CD4-positive, alpha-beta T cell treated with Interleukin-4 for 1 hour (primary cell): ENCODE measurements at regions not wholly inside any gene's neighbourhood (a gene's known extent, or its start where the extent isn't known, plus 50 kb on each side); places are given as distances from the start of the nearest gene placed in this dataset.
"Not testable (repeated sequence)": the region's sequence is repeated elsewhere in the genome, so short reads cannot be mapped to it uniquely, and the experiment has no call there.

Experiments
- DNase-seq, 2 donors: peaks; one replicate each; pipeline ENCODE4 v3.0.0-alpha.2; 2020 to 2022

DNA sequence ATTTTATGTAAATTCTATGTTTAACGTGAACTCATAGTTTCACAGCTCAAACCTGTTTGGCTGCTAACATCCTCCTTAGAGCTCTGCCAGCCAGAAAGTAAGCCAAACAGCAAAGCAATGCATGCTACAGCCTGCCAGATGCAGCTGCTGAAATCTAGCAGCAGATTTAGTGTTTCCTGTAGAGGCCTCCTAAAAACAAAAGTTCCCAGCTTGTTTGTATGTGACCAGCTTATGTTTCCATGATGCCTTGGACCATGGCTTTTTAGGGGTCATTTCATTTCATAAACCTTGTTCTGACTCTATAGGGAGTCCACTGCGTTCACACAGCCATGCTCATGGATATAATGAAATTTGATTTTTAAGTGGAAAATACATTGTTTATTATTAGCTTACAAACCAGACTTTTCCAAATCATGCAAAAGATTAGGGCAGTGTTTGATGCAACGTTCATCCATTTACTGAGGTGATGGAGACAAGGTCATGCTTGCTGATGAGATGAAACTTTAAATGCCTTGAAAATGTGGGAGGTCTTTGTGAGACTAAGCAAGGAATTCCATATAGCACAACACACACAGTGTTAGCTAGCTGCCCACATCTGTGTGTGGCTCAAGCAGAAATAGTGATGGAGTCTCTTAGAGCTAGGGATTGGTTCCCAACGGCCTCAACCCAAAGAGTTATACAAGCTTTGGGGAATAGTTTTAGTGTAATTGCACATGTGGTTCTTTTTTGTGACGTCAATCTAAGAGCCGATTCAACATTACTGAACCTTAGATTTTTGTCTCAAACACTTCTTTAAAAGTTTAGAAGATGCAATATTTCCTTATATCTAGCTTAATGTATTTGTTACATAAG lies 157.5 kb upstream of the LRIG3 start:
- no peak for DNase-seq

DNA sequence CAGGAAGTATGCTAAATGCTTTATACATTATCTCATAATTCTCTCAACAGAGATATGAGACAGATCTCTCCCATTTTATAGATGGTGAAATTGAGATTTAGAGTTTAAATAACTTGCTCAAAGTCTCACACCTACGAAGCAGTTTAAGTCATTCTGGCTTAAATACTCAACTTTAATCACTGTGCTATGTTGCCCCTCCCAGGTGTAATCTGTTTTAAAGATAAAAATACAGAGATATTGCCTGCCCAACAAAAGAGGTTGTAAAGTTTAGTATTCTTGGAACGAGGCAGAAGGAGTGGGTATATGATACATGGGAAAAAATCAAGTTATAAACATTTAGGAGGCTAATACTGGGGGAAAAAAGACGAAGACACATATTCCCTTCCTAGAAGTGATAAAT lies 156.8 kb upstream of the LRIG3 start:
- DNase-seq = no peak

GRCh38 chr12:59076622-59077021 lies 156.3 kb upstream of the LRIG3 start:
- no peak for DNase-seq

- no peak for DNase-seq
Observed at GRCh38 chr12:59075968-59076490, 155.7 kb upstream of the LRIG3 start.

- no peak for DNase-seq
Observed at GRCh38 chr12:59075141-59075540, 154.8 kb upstream of the LRIG3 start.

DNA sequence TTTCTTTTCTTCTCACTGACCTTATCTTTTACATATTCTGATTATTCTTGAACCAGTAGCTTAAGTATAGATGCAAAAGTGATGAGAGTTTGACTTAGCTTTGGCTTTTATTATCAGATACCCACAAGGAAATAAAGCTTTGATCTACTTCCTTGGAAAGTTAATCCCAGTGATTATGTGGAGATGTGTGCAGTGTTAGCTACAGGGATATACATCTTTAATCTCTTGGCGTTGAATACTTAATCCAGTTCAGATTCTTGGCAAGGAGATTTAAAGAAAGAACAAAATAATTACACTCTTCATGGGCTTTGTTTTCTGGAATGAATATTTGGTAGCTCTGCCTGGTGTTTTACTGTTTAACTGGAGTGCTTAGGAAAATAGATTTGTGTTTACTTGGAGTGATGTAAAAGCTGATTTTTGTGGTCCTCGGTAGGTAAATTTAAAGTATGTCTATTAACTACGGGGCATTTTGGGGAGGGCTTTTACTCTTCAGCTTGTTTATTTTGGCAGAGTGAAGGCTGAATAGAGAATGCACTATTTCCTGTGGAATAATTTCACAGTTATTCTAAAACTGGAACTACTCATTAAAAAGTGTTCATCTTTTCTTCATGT lies 150.1 kb upstream of the LRIG3 start:
- DNase-seq = no peak

DNA sequence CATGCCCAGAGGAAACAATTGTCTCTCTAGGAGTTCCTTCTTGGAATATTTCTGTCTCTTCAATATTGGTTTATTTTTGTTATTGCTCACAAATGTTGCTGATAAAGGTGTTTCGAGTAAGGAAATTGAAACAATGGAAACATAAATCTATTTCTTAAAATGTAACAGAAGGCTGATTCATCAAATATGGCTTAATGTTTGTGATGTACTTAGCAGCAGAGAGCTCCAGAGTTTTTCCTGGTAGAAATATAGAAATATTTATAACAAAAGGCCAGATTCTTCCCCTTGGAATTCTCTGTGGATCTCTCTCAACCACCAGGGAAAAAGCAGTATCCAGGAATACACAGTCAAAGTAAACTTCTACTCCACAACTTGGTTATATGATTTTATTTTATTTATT lies 149.2 kb upstream of the LRIG3 start:
- no peak for DNase-seq

DNA sequence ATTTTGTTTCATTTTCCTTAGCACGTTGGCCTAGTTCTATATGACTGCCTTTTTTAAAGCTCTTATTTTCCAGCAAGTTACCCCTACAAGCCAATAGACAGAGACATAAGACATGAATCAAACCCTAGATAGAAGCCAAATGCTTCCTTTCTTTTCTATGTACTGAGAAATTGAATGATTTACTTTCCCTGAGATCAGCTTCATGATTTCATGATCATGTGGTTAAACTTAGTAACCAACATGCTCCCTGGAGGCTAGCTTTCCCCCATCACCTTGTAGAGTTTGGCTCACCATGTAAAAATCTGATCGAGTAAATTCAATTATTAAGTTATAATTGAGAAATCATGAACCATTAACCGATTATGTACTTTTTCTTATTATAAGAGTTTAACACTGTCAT lies 148.1 kb upstream of the LRIG3 start:
- no peak for DNase-seq

DNA sequence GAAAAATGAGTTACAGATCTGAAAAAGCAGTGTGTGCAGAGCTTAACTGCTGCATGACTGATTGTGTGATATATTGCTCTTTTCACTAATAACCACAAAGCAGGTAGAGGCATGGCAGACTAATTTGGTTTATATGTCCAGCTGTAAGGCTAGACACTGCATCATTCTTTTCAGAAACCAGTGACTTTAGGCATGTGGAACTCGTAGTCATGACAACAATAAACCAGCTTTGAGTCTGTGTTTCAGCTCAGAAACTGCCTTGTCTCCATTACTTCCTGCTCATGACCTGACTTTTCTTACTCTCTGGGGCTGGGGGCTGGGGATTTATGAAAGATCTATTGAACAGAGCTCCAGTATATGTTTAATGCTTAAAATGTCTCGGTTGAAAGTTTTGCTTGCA lies 146.8 kb upstream of the LRIG3 start:
- DNase-seq = no peak

DNA sequence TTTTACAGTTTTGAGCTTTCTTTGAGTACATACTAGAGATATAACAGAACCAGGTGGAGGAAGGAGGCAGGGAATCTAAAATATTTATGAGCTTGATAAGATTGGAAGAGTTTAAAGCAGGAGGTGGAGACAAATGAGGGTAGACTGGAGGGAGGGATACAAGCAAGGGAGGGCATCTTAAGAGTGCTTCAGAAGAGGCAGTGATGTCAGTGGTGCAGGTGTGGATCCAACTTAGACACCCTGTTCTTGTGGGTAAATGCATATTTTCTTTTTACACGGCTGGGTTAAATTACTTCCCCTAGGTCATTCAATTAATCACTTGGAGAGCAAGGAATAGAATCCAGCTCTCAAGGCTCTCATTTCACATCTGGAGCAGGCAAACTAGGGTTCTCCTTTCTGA lies 146.1 kb upstream of the LRIG3 start:
- DNase-seq = no peak

DNA sequence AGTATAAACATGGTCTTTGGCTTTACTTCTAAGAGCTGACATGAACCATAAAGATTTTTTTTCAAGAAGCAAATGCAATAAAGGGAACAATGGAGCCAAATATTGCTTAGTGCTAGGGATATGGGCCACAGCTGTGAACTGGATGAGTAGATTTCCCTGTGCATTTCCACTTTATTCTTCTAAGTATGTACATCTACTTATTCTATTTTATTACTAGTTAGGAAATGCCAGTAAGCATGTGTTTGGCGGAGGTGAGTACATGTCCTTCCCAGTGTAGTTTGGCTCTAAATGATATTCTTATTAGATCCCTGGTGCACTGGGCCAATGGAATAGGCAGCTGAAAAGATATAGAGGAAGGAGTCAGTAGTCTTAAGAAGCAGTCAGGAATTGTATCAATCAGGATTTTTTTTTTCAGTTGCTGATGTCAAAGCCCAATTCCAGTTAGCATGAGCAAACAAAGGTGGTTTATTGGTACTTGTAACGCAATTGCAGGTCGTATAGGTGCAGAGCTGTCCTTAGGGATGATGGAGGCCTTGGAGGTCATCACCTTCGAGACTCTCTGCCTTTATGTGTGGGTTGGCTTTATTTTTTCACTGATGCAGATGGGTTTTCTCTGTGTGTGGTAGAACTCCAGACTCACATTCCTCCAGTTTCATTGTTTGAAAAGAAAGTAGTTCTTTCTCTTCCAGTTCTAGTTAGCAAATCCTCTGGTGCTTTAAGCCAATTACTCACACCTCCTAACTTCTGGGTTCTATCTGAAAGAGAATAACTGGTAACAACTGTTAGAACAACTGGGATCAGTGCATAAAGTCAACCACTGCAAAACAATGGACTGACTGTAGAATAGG lies 139.0 kb upstream of the LRIG3 start:
- DNase-seq = no peak

GRCh38 chr12:59056966-59057365 lies 136.7 kb upstream of the LRIG3 start:
- no peak for DNase-seq

GRCh38 chr12:59055204-59055860 lies 135.0 kb upstream of the LRIG3 start:
- no peak for DNase-seq

DNA sequence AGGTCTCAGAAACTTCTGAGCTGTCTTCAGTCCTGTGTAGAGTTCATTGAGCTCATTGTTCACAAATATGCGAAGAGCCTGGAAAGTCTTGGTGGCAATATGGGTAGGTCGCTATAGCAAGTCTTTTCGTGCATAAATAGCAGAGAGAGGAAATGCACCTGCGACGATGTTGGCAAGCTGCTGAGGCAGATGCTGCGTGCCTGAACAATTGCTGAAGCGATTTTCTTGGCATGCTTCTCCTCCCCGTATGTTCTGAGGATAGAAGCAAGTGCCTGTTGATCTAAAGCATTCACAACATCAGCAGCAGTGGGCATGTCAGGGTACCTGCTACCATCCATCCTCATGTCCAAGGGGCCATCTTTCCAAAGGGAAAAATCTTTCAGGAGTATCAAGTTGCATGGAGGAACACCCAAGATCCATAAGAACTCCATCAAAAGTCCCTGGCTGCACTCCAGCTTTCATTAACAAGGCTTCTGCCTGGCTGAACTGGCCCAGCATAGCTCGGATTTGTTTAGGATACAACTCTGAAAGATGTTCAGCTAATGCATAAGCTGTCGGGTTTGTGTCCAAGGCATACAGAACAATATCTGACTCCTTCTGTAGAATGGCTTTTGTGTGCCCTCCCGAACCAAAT lies 133.1 kb upstream of the LRIG3 start:
- DNase-seq = not testable (repeated sequence)

- no peak for DNase-seq
Observed at GRCh38 chr12:59046763-59047534, 126.6 kb upstream of the LRIG3 start.

DNA sequence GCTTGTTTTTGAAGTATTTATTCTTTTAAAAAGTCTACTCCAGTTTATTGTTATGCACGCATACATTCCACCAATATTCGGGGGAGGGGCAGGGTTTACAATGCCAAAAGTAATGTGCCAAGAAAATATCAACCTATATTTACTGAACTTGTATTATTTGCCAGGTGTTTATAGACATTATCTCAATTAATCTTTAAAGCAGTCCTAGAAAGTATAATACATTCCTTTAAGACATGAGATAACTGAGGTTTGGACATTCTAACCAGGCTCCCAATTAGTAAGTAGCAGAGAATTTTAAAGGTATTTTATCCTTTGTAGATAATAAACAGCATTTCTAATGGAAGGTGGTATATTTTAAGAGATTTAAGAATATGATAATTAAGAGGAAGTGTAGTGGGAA lies 124.5 kb upstream of the LRIG3 start:
- no peak for DNase-seq

DNA sequence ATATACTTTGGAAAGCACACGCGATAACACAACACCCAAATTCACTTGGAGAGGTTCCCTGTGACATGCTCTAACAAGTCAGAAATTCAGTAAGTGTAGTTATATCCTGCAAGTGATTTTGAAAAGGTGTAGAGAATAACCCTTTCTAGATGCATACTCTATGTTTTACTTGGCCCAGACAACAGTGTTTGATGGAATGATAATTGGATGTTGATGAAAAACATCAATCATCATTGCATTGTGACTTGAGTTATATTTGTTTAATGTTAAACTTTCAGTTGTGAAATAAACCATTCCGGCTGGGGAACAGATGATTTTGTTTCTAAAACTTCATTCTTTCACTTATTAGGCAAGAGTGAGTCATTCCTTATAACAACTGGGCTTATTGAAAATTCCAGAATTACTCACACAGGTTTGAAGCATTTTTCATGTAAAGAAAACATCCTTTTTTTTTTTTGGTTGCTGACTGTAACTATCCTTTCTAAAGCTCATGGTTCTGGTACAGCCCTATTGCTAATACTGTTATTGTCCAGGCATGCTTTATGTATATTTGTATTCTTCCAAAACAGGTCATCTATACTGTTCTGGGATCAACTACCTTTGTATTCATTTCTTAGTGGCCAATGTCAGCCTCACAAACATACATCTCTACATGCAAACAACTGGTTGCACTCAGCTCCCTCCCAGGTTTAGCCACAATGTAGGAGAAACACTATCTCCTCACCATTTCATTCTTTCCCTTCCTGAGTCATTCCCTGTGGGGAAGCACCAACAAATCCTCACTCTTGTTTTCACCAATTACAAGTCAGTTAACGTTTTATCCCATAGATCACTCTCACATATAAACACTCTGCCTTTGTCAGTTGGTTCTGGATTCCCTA lies 121.2 kb upstream of the LRIG3 start:
- no peak for DNase-seq

DNA sequence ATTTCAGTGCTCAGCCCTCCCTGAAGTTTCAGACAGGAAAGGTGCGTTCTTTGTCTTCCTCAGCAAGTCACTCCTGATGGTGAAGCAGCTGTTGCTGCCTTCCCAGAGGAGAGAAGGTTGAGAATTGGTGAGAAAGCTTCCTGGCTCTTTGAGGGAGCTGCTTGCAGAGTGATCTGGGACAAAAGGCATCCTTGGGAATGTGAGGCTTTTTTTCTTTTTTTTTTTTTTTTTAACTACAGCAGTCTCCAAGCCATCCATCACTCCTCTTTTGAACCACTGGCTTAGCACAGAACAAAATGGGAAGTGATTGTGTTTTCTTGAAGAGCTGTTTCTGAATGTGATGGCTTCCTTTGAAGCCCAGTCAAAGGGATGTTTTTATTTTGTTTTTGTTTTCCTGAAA lies 120.4 kb upstream of the LRIG3 start:
- DNase-seq = no peak

DNA sequence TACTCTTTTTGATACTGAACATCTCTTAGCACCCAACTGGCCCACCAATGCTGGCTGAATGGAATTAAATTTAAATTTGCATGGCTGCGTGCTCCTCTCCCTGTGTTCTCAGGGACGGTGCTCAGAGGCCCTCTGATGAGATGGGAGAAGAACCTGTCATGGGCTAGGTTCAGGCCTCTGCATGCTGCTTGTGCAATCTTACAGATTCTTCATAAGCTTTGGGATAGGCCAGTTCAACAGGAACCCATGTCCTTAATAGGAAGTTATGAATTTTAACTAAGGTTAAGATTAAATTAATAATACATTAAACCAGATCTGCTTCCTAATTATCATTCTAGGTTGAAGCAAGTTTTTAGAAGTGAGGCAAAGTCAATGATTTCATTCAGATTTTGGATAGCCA lies 119.7 kb upstream of the LRIG3 start:
- DNase-seq = no peak

DNA sequence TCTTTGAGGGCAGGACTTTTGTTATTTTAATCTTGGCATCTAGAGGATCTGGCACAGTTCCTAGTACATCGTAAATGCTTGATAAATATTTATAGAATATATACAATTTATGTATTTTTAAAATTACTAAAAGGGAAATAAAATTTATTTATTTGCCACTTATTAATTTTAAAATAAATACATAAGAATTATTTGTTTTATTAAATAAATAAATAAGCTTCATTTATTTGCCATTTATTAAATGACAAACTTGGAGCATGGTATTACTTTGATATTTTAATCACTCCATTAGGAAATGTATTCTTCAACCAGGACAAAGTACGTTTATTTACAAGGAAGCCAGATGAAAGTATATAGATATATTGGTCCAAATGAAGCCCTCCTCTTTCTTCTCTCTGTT lies 118.7 kb upstream of the LRIG3 start:
- DNase-seq = no peak
